Sigmoid colon (tissue), 4 donors: ENCODE measurements at regions not wholly inside any gene's neighbourhood (a gene's known extent, or its start where the extent isn't known, plus 50 kb on each side); places are given as distances from the start of the nearest gene placed in this dataset.

Experiments used
- EP300 ChIP-seq, 4 donors: sonication (generic); formaldehyde crosslinking; IDR thresholded peaks; one replicate each; pipeline ENCODE4 v1.6.1; 2017; ENCODE audit warnings: antibody characterized with exemption in 4 of 4
- POLR2A ChIP-seq, 2 donors: fragments of 450-650 bp; IDR thresholded peaks; one replicate each; pipeline ENCODE4 v1.6.1; 2016; ENCODE audit warnings: antibody characterized with exemption in 2 of 2, mild to moderate bottlenecking in 2 of 2, moderate library complexity in 2 of 2
- POLR2AphosphoS5 ChIP-seq, 4 donors: sonication (generic); formaldehyde crosslinking; IDR thresholded peaks; one replicate each; pipeline ENCODE4 v1.6.1; 2017; ENCODE audit warnings: antibody characterized with exemption in 4 of 4
- TF ChIP-seq, protein P1 (sequence below), 4 experiments: fragments of 450-650 bp in 3 of 4; fragments of 200-600 bp in 1 of 4; IDR thresholded peaks; one replicate each; pipeline ENCODE4 v1.5.1; 2016 to 2019; ENCODE audit warnings: antibody characterized with exemption in 4 of 4, mild to moderate bottlenecking in 3 of 4, moderate library complexity in 2 of 4

DNA sequence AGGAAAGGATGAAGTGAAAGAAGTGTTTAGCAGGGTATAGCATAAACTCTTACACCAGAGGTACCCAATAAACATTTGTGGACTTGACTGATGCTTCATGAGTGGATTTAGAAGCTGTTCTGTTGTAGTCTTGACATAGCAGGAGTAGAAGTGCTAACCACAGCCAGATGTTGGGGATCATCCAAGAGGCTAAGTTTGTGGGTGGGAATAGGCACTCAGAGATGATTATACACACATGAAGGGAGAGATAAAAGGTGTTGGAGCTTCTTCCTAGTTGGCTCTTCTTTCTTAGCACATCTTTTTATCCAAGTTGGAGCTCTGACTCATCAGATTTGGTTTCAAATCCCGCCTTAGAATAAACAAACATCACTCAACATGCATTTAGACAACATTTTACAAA is 166.7 kb upstream of the E2F7 start:
- TF ChIP-seq EP300 (IDR thresholded peaks at IDR 0.05) (no peak), POLR2A (IDR thresholded peaks at IDR 0.05) (no peak), POLR2AphosphoS5 (IDR thresholded peaks at IDR 0.05) (no peak)
- TF ChIP-seq, protein P1, sequence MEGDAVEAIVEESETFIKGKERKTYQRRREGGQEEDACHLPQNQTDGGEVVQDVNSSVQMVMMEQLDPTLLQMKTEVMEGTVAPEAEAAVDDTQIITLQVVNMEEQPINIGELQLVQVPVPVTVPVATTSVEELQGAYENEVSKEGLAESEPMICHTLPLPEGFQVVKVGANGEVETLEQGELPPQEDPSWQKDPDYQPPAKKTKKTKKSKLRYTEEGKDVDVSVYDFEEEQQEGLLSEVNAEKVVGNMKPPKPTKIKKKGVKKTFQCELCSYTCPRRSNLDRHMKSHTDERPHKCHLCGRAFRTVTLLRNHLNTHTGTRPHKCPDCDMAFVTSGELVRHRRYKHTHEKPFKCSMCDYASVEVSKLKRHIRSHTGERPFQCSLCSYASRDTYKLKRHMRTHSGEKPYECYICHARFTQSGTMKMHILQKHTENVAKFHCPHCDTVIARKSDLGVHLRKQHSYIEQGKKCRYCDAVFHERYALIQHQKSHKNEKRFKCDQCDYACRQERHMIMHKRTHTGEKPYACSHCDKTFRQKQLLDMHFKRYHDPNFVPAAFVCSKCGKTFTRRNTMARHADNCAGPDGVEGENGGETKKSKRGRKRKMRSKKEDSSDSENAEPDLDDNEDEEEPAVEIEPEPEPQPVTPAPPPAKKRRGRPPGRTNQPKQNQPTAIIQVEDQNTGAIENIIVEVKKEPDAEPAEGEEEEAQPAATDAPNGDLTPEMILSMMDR (IDR thresholded peaks at IDR 0.05), result no peak
